Neuron (in vitro differentiated cells): ENCODE measurements at regions not wholly inside any gene's neighbourhood (a gene's known extent, or its start where the extent isn't known, plus 50 kb on each side); places are given as distances from the start of the nearest gene placed in this dataset.
"Not testable (repeated sequence)": the region's sequence is repeated elsewhere in the genome, so short reads cannot be mapped to it uniquely, and the experiment has no call there.

Experiments used
- H2AFZ ChIP-seq: one replicate; pipeline ENCODE4 v1.6.1; 2013; ENCODE audit warnings: low read depth, mild to moderate bottlenecking, inconsistent platforms, low read length, moderate library complexity
- H3K27me3 ChIP-seq: one replicate; pipeline ENCODE4 v1.6.1; 2013; ENCODE audit warnings: low read length; ENCODE audit not compliant: insufficient read depth
- H3K36me3 ChIP-seq: one replicate; pipeline ENCODE4 v1.6.1; 2013; ENCODE audit warnings: low read length; ENCODE audit not compliant: insufficient read depth
- H3K4me1 ChIP-seq: one replicate; pipeline ENCODE4 v1.6.1; 2013; ENCODE audit warnings: low read length; ENCODE audit not compliant: insufficient read depth
- H3K4me3 ChIP-seq: 2 replicates; pipeline ENCODE4 v1.5.1; 2013; ENCODE audit warnings: mild to moderate bottlenecking, low read length, moderate library complexity
- H3K9me3 ChIP-seq: one replicate; pipeline ENCODE4 v1.6.1; 2013; ENCODE audit warnings: low read length

DNA sequence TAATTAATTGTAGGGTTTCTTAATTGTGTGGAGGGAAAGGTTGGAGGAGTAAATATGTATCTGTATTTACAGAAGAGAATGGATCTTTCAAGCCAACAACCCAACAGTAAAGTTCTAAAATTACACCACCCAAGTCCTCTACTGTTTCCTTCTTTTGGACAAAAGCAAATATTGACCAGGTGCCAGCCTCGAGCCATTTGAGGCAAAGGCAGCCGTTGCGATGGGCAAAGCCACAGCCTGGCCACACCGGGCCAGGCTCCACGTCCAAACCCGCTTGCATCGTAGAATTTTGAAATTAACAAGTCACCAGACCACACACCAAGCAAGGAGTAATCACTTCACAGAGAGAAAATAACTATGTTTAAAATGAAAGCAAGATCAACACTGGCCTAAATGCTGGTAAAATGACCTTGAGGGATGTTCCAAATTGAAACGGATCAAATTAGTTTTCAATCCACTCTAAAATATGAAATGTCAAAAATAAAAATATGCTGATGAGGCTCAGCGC, 331.0 kb downstream of the BCL2L11 start:
- H2AFZ ChIP-seq, H3K4me3 ChIP-seq, H3K27me3 ChIP-seq, H3K4me1 ChIP-seq, H3K9me3 ChIP-seq, H3K36me3 ChIP-seq: not testable (repeated sequence)

DNA sequence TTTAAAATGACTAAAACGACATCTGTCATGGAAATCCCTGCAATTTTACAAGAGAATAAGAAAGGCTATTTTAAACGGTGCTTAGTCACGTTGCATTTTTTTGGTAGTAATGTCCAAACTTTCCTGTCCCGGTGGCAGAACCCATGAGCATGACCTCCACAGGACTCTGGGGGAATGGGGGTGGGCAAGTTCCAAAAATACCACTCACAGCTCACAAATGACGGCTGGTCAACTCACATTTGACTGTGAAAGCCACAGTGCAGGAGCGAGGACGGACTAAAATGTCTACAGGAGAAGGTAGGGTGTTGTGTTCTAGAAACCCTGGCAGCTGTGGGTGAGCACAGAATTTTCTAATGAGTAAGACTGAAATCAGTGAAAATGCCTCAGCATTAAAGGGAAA, 331.5 kb downstream of the BCL2L11 start:
- H3K36me3 ChIP-seq, H2AFZ ChIP-seq, H3K4me1 ChIP-seq, H3K4me3 ChIP-seq, H3K27me3 ChIP-seq, H3K9me3 ChIP-seq: not testable (repeated sequence)

DNA sequence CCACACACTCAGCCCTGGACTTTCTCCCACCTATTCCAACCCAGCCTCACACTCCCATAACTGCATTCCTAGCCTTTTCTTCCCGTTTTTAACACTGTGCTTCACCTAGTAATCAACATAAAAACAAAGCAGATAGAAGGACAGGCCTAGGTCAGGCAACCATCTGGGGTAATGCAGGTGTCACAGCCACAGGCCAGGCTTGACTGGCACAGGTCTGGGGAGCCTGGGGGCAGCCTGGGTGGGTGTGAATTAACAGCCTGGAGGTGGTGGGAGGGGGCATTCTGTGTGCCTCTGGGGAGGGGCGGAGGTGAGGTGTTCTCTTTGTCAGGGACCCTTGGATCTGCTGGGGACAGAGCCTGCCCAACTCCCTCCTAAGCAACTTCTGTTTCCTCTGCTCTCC, 332.6 kb downstream of the BCL2L11 start:
- H3K9me3 ChIP-seq, H3K36me3 ChIP-seq, H3K27me3 ChIP-seq, H3K4me3 ChIP-seq, H2AFZ ChIP-seq, H3K4me1 ChIP-seq: not testable (repeated sequence)

DNA sequence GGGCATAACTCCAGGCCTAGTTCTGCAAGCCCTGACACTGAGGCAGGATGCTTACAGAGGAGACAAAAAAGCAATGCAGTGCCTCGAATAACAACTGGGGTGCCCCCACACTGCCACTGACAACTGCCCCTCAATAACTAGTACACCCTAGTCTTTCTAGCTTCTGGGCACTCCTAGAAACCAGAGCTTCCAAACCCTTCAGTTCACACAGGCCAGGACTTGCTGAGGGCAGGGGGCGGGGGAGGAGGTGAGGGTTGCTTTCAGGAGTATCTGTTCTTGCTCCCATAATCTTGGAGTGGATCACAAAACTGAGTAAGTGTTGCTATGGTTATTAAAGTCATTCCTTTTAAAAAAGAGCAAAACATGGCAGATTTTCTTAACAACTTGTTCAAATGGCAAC, 333.1 kb downstream of the BCL2L11 start:
- H3K9me3 ChIP-seq, H3K4me1 ChIP-seq, H3K36me3 ChIP-seq, H3K4me3 ChIP-seq, H2AFZ ChIP-seq, H3K27me3 ChIP-seq: not testable (repeated sequence)

DNA sequence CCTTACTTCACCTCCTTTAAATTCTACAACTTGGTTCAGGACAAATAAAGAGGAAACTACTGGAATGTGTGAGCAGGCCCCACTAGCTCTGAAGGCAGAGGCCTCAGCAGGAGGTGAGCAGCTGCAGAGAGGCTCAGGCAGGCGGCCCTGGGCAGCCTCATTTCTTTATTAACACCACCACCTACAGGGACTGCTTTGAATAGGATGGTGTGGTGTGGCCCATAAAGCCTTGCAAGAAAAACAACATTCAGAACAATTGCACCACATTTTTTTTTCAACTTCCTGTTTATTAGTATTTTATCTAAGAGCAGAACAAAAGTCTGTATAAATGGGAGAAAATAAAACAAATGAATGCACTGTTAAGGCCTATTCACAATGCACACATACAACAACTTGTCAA, 333.7 kb downstream of the BCL2L11 start:
- H3K36me3 ChIP-seq, H3K4me3 ChIP-seq, H3K27me3 ChIP-seq, H3K9me3 ChIP-seq, H2AFZ ChIP-seq, H3K4me1 ChIP-seq: not testable (repeated sequence)

DNA sequence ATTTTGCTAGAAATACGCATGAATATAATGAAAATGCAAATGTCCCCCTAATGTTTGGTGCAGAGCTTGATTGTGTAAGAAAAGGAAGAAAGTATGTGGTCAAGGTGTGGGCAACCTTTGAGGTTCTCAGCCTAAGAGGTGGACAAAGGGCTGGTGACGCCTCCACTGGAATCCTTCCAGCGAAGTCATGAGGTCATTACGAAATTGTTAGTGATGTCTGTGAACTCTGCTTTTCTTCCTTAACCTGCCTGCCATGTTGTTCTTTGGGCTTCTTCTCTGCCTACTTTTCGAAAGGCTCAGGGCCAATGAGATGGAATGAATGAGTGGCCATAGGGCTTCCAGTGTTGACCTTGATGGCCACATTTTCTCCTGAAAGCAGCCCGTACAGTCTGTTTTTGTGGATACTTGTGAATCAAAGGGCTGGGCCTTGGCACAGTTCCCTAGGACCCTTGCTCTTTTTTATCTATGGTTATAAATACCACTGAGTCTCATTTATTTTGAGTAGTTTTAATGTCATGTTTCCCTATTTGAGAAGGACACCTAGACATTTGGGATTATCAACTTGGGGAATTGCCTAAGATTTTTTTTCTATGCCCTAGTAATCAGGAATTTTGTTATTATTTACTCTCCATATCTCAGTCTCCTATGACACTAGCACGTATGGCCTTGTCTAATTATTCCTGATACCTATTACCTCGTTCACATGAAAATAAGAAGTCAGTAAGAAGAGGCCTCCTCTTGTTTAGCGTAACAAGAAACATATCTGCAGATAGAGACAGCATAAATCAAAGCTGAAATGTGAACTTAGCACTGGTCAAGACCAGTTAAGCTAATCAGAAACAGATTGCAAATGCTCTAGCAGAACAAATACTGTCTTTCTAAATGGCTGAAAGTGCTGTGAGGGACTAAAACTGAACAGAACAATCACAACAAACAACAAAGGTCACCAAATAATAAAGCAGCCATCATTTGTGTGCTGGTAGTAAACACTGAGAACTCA, 334.6 kb downstream of the BCL2L11 start:
- not testable (repeated sequence) for H3K9me3 ChIP-seq, H3K4me1 ChIP-seq, H2AFZ ChIP-seq, H3K36me3 ChIP-seq, H3K4me3 ChIP-seq, H3K27me3 ChIP-seq

DNA sequence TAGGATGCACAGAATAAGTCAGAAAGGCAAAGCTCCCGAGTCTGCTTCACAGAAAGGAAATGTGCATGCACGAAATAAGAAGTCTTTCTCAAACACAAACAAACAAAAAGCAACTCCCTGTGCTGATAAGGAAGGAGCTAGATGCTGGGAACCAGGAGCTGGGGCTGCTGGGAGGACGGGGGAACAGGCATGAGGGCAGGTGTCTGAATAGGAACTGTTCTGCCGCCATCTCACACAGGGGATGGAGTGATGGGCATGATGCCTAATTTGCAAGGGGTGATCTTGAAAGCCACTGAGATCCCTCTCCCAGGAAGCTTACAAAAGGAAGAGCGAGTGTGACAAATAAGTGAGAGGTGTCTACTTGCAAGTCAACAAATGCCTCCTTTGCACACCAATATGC, 336.5 kb downstream of the BCL2L11 start:
- not testable (repeated sequence) for H3K4me1 ChIP-seq, H2AFZ ChIP-seq, H3K36me3 ChIP-seq, H3K27me3 ChIP-seq, H3K4me3 ChIP-seq, H3K9me3 ChIP-seq

DNA sequence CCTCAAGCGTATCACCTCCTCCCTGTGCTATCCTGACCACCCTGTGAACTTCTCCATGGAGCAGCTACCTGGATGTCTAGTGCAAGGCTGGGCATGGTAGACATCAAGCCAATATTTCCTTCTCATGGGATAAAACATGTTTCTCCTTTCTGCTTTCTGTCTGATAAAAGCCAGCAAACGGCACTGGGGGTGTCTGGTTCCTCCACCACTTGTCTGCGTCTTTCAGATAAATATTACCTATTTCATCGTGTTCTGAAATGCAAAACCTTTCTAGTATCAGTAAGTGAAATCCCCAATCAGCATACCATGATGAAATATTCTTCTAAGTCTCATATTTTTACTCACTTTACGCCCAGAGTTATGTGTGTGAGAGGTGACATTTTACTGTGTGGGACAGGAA, 340.2 kb downstream of the BCL2L11 start:
- not testable (repeated sequence) for H3K9me3 ChIP-seq, H3K4me3 ChIP-seq

DNA sequence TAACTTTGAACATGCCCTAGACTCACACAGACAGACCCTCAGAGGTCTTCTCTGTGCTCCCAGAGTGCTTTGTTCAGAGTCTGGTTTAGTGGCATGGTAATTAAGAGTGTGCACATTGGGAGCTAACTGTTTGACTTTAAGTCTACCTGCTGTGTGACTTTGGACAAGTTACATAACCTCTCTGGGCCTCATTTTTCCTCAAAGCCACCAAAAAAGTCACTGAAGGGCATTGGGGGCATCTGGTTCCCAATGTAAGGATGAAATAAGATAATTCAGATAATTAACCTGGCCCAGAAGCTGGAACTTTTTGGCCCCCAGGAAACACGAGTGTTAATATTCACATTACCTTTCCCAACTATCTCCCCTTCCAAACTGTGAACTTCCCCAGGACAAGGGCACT, 341.1 kb downstream of the BCL2L11 start:
- H2AFZ ChIP-seq, H3K27me3 ChIP-seq, H3K4me1 ChIP-seq, H3K9me3 ChIP-seq, H3K4me3 ChIP-seq, H3K36me3 ChIP-seq: not testable (repeated sequence)

More for the DNA sequence above, 340.2 kb downstream of the BCL2L11 start:
- not testable (repeated sequence) for H3K4me1 ChIP-seq, H3K36me3 ChIP-seq, H3K27me3 ChIP-seq, H2AFZ ChIP-seq

DNA sequence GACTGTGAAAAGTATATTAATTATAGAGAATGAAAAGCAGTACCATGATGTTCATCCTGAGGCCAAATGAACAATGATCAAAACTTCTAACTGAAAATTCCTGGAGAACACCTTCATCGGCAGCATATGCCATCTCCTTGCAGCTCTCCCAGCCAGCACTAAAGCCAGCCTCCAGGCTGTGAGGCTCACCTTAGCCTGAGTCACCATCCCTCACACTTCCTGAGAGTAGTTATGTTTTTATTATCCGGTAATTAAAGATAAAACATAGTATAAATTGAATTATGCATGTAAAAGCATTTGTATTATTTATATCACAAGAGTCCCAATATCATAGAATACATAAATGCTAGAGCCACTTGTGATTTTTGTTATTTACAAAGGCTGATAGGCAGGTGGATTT, 341.9 kb downstream of the BCL2L11 start:
- not testable (repeated sequence) for H3K9me3 ChIP-seq, H3K27me3 ChIP-seq, H3K36me3 ChIP-seq, H3K4me1 ChIP-seq, H2AFZ ChIP-seq, H3K4me3 ChIP-seq

DNA sequence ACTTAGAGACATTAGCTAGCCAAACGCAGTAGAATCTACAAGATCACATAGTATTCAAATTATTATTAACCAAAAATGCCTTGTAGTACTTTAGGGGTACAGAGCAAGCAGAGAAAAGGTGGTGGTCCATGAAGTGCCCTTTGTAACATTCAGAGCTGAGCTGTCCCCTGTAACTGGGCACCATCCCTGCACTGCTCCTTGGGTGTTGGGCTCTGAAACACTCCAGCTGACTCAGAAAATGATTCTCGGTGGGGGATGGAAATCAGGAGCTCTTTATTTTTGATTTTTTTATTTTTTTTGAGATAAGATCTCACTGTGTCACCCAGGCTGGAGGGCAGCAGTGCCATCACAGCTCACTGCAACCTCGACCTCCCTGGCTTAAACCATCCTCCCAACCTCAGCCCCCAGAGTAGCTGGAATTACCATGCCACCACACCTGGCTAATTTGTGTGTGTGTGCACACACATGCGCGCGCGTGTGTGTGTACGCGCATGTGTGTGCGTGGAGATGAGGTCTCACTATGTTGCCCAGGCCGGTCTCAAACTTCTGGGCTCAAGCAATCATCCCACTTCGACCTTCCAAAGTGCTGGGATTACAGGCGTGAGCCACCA, 342.6 kb downstream of the BCL2L11 start:
- H3K9me3 ChIP-seq, H3K36me3 ChIP-seq, H2AFZ ChIP-seq, H3K27me3 ChIP-seq, H3K4me3 ChIP-seq, H3K4me1 ChIP-seq: not testable (repeated sequence)

DNA sequence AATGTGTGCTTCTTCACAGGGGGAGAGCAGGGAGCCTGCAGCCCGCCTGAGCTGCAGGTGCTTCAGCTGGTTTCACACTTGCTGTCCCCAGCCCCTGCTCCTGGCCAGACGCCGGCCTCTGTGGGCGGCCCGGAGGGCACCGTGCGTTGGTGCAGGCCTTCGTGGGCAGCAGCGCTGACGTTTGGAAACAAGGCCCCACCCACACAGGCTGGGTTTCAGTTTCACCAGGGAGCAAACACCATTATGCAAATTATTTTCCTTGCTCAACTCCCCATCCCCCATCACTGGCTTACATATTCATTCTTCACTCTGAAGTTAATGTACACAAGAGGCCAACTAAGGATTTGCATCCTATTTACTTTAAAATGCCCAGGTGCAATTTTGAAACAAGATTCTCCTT, 343.2 kb downstream of the BCL2L11 start:
- not testable (repeated sequence) for H2AFZ ChIP-seq, H3K36me3 ChIP-seq, H3K9me3 ChIP-seq, H3K4me3 ChIP-seq, H3K27me3 ChIP-seq, H3K4me1 ChIP-seq

DNA sequence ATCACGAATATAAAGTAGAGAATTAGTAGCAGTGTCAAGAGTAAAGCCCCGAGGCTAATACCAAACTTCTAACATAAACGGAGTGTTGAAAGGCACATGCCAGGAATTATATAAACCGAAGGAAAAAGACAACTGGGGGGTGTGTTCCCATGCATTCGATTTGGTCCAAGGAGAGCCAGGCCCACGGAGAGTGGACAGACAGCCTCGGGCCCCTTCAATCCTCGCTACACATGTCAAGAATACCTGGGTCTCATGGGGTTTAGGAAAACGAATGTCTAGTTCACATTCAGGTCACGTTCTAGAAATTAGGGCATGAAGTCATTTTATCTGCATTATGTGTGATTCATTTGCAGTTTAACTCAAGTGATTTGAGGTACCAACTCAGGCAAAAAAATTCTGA, 343.7 kb downstream of the BCL2L11 start:
- H3K36me3 ChIP-seq, H3K9me3 ChIP-seq, H2AFZ ChIP-seq, H3K4me3 ChIP-seq, H3K4me1 ChIP-seq, H3K27me3 ChIP-seq: not testable (repeated sequence)

DNA sequence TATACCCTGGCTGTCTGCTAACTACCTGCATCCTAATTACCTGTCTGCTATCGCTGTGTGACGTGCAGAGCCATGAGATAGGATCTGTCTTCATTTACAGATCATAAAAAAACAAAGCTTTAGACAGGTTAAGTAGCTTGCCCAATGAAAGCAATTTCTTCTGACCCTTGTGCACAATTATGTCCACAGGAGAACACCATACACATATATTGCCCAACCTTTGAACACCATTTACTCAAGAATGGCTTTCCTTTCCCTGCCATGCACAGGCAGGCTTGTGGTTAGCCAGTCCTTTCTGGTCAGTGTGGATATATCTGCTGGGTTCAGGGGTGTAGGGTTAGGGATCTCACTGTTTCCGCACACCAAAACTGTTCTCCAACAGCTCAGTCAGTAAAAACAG, 344.8 kb downstream of the BCL2L11 start:
- not testable (repeated sequence) for H3K4me3 ChIP-seq, H3K36me3 ChIP-seq, H3K4me1 ChIP-seq, H3K9me3 ChIP-seq, H2AFZ ChIP-seq, H3K27me3 ChIP-seq
